ENCODE measurements at regions not wholly inside any gene's neighbourhood (a gene's known extent, or its start where the extent isn't known, plus 50 kb on each side); places are given as distances from the start of the nearest gene placed in this dataset.
"Not testable (repeated sequence)": the region's sequence is repeated elsewhere in the genome, so short reads cannot be mapped to it uniquely, and the experiment has no call there.

GRCh38 chr15:31715208-31715607 is 315.1 kb upstream of the CHRNA7 start:
- not testable (repeated sequence) for TF ChIP-seq FIP1L1 (IDR thresholded peaks at IDR 0.05; ENCODE audit: borderline replicate concordance, insufficient read depth, low read depth, low read length); ZSCAN22 (CRISPR knock-in tag; IDR thresholded peaks at IDR 0.05); TARDBP (CRISPR knock-in tag; IDR thresholded peaks at IDR 0.05); HMG20A (CRISPR knock-in tag; IDR thresholded peaks at IDR 0.05; ENCODE audit: borderline replicate concordance); ZFP41 (CRISPR knock-in tag; IDR thresholded peaks at IDR 0.05; ENCODE audit: borderline replicate concordance); ATF7 (IDR thresholded peaks at IDR 0.05); ATF7 (CRISPR knock-in tag; IDR thresholded peaks at IDR 0.05); MED1 (CRISPR knock-in tag; IDR thresholded peaks at IDR 0.05); ZNF24 (IDR thresholded peaks at IDR 0.05); ZNF790 (CRISPR knock-in tag; IDR thresholded peaks at IDR 0.05; ENCODE audit: borderline replicate concordance); POLR2A (IDR thresholded peaks at IDR 0.05; ENCODE audit: insufficient read depth in 1 of 2, low read depth in 2 of 2, low read length in 2 of 2)

Data from HepG2 (cell line).